Spleen (tissue), 7 donors: ENCODE measurements at regions not wholly inside any gene's neighbourhood (a gene's known extent, or its start where the extent isn't known, plus 50 kb on each side); places are given as distances from the start of the nearest gene placed in this dataset.

ENCODE experiments used
- POLR2A ChIP-seq, 3 donors: fragments of 450-650 bp; IDR thresholded peaks; one replicate each; pipeline ENCODE4 v1.5.1; 2017; ENCODE audit warnings: antibody characterized with exemption in 3 of 3, mild to moderate bottlenecking in 1 of 3
- POLR2AphosphoS5 ChIP-seq, 3 donors: sonication (generic); formaldehyde crosslinking; IDR thresholded peaks; one replicate each; pipeline ENCODE4 v1.5.1; 2017; ENCODE audit warnings: antibody characterized with exemption in 3 of 3
- TF ChIP-seq, protein P1 (sequence below), 11 experiments: fragments of 200-600 bp in 7 of 11; fragments of 450-650 bp in 4 of 11; sonication (generic) in 4 of 11; IDR thresholded peaks in 8 of 11; conservative IDR thresholded peaks in 3 of 11; 1 replicate in 7 of 11; 2 replicates in 4 of 11; pipeline versions ENCODE4 v1.4.0 to v1.8.0; 2016 to 2021; ENCODE audit warnings: antibody characterized with exemption in 11 of 11, inconsistent platforms in 4 of 11, mild to moderate bottlenecking in 1 of 11
- donor health status: DM: no; HTN: no; CAD: no; lungs with moderate emphysema.
- donor health status: DM: no; HTN: no; CAD: no.
- donor health status: DM: no; HTN: no; CAD: no.

DNA sequence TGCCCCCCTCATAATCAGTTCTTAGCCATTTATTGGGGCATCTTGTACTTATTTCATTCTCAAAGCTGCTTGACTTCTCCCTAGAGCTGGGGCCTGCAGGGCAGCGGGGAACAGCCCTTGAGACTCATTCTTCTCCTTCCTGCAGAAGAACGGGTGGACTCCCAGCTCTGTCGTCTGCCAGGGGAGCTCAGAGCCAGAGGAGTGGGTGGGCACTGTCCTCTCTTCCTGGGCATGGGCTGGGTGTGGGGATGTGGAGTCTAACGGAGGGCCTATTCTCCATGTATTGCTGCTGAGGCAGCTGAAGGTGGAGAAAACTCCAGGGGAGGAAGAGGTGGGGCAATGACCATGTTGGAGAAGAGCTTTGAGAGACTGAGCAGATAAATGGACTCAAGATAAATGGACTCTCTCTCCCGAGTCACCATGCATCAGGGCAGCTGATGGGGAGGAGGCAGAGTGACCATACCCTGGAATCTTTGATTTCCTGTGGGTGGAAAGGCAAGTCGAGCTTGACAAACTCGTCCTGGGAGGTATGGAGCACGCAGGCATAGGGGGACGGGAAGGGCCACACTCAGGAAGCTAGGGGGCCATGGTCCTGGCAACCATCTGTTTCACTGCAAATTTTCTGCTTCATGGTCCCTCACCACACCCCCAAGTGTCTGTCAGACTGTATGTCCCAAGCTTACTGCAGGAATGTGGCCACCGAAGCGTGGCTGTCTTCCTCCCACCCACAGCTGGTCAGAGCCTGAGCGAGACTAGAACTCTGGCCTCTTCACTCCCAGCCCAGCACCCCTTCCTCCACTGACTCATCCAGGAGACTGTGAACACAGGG lies 56.9 kb upstream of the ATP2B4 start:
- TF ChIP-seq POLR2A (IDR thresholded peaks at IDR 0.05), result no peak
- TF ChIP-seq, protein P1, sequence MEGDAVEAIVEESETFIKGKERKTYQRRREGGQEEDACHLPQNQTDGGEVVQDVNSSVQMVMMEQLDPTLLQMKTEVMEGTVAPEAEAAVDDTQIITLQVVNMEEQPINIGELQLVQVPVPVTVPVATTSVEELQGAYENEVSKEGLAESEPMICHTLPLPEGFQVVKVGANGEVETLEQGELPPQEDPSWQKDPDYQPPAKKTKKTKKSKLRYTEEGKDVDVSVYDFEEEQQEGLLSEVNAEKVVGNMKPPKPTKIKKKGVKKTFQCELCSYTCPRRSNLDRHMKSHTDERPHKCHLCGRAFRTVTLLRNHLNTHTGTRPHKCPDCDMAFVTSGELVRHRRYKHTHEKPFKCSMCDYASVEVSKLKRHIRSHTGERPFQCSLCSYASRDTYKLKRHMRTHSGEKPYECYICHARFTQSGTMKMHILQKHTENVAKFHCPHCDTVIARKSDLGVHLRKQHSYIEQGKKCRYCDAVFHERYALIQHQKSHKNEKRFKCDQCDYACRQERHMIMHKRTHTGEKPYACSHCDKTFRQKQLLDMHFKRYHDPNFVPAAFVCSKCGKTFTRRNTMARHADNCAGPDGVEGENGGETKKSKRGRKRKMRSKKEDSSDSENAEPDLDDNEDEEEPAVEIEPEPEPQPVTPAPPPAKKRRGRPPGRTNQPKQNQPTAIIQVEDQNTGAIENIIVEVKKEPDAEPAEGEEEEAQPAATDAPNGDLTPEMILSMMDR (IDR thresholded peaks at IDR 0.05 in 8 of 11, conservative IDR thresholded peaks at IDR 0.05 in 3 of 11), result no peak
- TF ChIP-seq POLR2AphosphoS5 (IDR thresholded peaks at IDR 0.05), result no peak
